ENCODE measurements at regions not wholly inside any gene's neighbourhood (a gene's known extent, or its start where the extent isn't known, plus 50 kb on each side); places are given as distances from the start of the nearest gene placed in this dataset.
"Not testable (repeated sequence)": the region's sequence is repeated elsewhere in the genome, so short reads cannot be mapped to it uniquely, and the experiment has no call there.

- no peaks in the 10 kb centered on the region for H3K36me3 ChIP-seq
- H3K27me3 ChIP-seq, result no peaks in the 10 kb centered on the region
- H3K4me1 ChIP-seq, result no peaks in the 10 kb centered on the region
- peaks cover 33% of the 10 kb centered on the region for H3K9me3 ChIP-seq
- H3K27ac ChIP-seq, result no peak overlapping the region
- no peak overlapping the region for H3K9ac ChIP-seq
- TF ChIP-seq Cebpa-rat (IDR thresholded peaks at IDR 0.05), result no peak
- no peak overlapping the region for H3K4me3 ChIP-seq
- no peaks in the 10 kb centered on the region for H4K20me1 ChIP-seq
- H3K4me2 ChIP-seq, result no peak overlapping the region
Observed at GRCh38 chr4:159926871-159927270, 824.0 kb downstream of the RAPGEF2 start.

DNA sequence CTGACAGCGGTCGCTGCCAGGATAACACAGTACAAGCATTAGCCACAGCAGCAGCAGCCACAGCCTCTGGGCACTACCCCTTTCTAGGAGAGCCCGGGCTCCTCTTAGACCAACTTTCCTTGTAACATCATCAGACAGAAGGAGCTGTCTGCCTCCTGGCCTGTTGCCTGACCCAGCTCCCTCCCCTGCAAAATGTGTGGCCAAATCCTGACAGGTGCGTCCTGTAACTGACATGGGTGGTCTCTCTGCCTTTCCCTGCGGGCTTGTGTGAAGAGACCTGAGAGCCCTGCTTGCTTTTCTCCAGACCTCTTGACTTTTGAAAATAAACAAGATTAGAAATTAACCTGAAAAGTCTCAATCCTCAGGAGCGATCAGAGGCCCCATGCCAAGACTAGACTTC is 824.9 kb downstream of the RAPGEF2 start:
- H3K27me3 ChIP-seq, result no peaks in the 10 kb centered on the region
- H3K4me1 ChIP-seq, result no peaks in the 10 kb centered on the region
- H4K20me1 ChIP-seq, result no peaks in the 10 kb centered on the region
- no peak overlapping the region for H3K4me2 ChIP-seq
- H3K9me3 ChIP-seq, result peaks cover 33% of the 10 kb centered on the region
- no peak overlapping the region for H3K4me3 ChIP-seq
- TF ChIP-seq Cebpa-rat (IDR thresholded peaks at IDR 0.05), result no peak
- H3K27ac ChIP-seq, result no peak overlapping the region
- no peaks in the 10 kb centered on the region for H3K36me3 ChIP-seq
- no peak overlapping the region for H3K9ac ChIP-seq

DNA sequence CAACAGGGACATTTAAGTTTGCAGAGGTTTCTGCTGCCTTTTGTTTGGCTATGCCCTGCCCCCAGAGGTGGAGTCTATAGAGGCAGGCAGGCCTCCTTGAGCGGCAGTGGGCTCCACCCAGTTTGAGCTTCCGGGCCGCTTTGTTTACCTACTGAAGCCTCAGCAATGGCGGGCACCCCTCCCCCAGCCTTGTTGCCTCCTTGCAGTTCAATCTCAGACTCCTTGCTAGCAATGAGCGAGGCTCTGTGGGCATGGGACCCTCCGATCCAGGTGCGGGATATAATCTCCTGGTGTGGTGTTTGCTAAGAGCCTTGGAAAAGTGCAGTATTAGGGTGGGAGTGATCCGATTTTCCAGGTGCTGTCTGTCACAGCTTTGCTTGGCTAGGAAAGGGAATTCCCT is 831.7 kb downstream of the RAPGEF2 start:
- not testable (repeated sequence) for H3K27ac ChIP-seq, H3K4me3 ChIP-seq, H3K9ac ChIP-seq, H3K4me2 ChIP-seq, H3K4me1 ChIP-seq, H3K36me3 ChIP-seq, H4K20me1 ChIP-seq, H3K27me3 ChIP-seq
- H3K9me3 ChIP-seq, result peaks cover 18% of the 10 kb centered on the region

GRCh38 chr4:159937595-159937994 is 834.7 kb downstream of the RAPGEF2 start:
- no peaks in the 10 kb centered on the region for H4K20me1 ChIP-seq
- no peak overlapping the region for H3K4me3 ChIP-seq
- TF ChIP-seq Cebpa-rat (IDR thresholded peaks at IDR 0.05), result no peak
- H3K36me3 ChIP-seq, result no peaks in the 10 kb centered on the region
- no peak overlapping the region for H3K4me2 ChIP-seq
- no peaks in the 10 kb centered on the region for H3K27me3 ChIP-seq
- peaks cover 21% of the 10 kb centered on the region for H3K9me3 ChIP-seq
- no peak overlapping the region for H3K9ac ChIP-seq
- no peak overlapping the region for H3K27ac ChIP-seq
- no peaks in the 10 kb centered on the region for H3K4me1 ChIP-seq

- H3K4me2 ChIP-seq, H3K27ac ChIP-seq, H3K4me1 ChIP-seq, H3K36me3 ChIP-seq, H3K27me3 ChIP-seq, H3K9ac ChIP-seq, H4K20me1 ChIP-seq, H3K4me3 ChIP-seq: not testable (repeated sequence)
- H3K9me3 ChIP-seq, result peaks cover 11% of the 10 kb centered on the region
Observed at GRCh38 chr4:159939681-159940080, 836.8 kb downstream of the RAPGEF2 start.

DNA sequence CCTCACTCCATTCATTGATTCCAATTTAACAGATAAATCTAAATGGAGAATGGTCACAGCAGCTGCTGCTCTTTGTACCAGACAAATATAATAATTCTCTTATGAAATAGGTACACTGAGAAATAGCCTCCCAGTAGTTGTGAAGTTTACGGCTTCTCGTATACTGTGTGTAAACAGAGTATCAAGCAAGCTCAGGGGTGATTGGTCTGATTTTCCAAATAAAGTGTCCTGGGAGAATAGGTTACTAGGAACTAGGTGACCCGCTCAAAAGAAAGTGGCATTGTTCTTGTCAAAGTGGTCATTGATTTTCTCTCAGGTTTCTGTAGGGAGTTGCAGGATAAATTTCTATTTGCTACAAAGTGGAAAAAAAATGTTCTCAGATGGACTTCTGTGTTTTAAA is 838.2 kb downstream of the RAPGEF2 start:
- no peaks in the 10 kb centered on the region for H4K20me1 ChIP-seq
- H3K9me3 ChIP-seq, result peaks cover 4% of the 10 kb centered on the region; the same call in 1 of the 2 replicates
- H3K36me3 ChIP-seq, result no peaks in the 10 kb centered on the region
- H3K27me3 ChIP-seq, result no peaks in the 10 kb centered on the region
- H3K4me2 ChIP-seq, result no peak overlapping the region
- H3K9ac ChIP-seq, result no peak overlapping the region
- no peak for TF ChIP-seq Cebpa-rat (IDR thresholded peaks at IDR 0.05)
- H3K4me1 ChIP-seq, result no peaks in the 10 kb centered on the region
- no peak overlapping the region for H3K27ac ChIP-seq
- H3K4me3 ChIP-seq, result no peak overlapping the region

- H3K4me2 ChIP-seq, result no peak overlapping the region
- H3K9ac ChIP-seq, result no peak overlapping the region
- no peak for TF ChIP-seq Cebpa-rat (IDR thresholded peaks at IDR 0.05)
- H3K27me3 ChIP-seq, result no peaks in the 10 kb centered on the region
- H3K27ac ChIP-seq, result no peak overlapping the region
- H3K36me3 ChIP-seq, result no peaks in the 10 kb centered on the region
- no peaks in the 10 kb centered on the region for H4K20me1 ChIP-seq
- peaks cover 4% of the 10 kb centered on the region; the same call in 1 of the 2 replicates for H3K9me3 ChIP-seq
- H3K4me1 ChIP-seq, result no peaks in the 10 kb centered on the region
- H3K4me3 ChIP-seq, result no peak overlapping the region
Observed at GRCh38 chr4:159944477-159944876, 841.6 kb downstream of the RAPGEF2 start.

GRCh38 chr4:159946983-159947615 is 844.2 kb downstream of the RAPGEF2 start:
- Histone ChIP-seq H3K4me2 (no peak overlapping the region), H3K4me1 (no peaks in the 10 kb centered on the region), H3K9me3 (no peaks in the 10 kb centered on the region), H3K27me3 (no peaks in the 10 kb centered on the region), H3K4me3 (no peak overlapping the region), H3K36me3 (no peaks in the 10 kb centered on the region), H4K20me1 (no peaks in the 10 kb centered on the region), H3K27ac (no peak overlapping the region), H3K9ac (no peak overlapping the region)
- no peak for TF ChIP-seq Cebpa-rat (IDR thresholded peaks at IDR 0.05)

- Histone ChIP-seq H3K4me1 (no peaks in the 10 kb centered on the region), H4K20me1 (no peaks in the 10 kb centered on the region), H3K27me3 (no peaks in the 10 kb centered on the region), H3K36me3 (no peaks in the 10 kb centered on the region), H3K9ac (no peak overlapping the region), H3K4me2 (no peak overlapping the region), H3K4me3 (no peak overlapping the region), H3K27ac (no peak overlapping the region), H3K9me3 (no peaks in the 10 kb centered on the region)
- TF ChIP-seq Cebpa-rat (IDR thresholded peaks at IDR 0.05), result no peak
Observed at GRCh38 chr4:159950707-159951106, 847.8 kb downstream of the RAPGEF2 start.

GRCh38 chr4:159966746-159967145 is 863.9 kb downstream of the RAPGEF2 start:
- Histone ChIP-seq H4K20me1 (no peaks in the 10 kb centered on the region), H3K4me1 (no peaks in the 10 kb centered on the region), H3K4me2 (no peak overlapping the region), H3K27ac (no peak overlapping the region), H3K9ac (no peak overlapping the region), H3K4me3 (no peak overlapping the region), H3K36me3 (no peaks in the 10 kb centered on the region), H3K9me3 (no peaks in the 10 kb centered on the region), H3K27me3 (no peaks in the 10 kb centered on the region)
- TF ChIP-seq Cebpa-rat (IDR thresholded peaks at IDR 0.05), result no peak

DNA sequence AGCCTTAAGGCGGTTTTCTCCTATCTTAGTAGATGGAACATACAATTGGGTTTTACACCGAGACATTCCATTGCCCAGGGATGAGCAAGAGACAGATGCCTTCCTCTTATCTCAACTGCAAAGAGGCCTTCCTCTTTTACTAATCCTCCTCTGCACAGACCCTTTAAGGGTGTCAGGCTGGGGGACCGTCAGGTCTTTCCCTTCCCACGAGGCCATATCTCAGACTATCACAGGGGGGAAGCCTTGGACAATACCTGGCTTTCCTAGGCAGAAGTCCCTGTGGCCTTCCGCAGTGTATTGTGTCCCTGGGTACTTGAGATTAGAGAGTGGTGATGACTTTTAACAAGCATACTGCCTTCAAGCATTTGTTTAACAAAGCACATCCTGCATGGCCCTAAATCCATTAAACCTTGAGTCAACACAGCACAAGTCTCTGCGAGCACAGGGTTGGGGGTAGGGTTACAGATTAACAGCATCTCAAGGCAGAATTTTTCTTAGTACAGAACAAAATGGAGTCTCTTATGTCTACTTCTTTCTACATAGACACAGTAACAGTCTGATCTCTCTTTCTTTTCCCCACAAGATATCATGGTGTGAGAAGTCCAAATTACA is 874.1 kb downstream of the RAPGEF2 start:
- H4K20me1 ChIP-seq, H3K27me3 ChIP-seq, H3K27ac ChIP-seq, H3K4me1 ChIP-seq, H3K36me3 ChIP-seq, H3K9me3 ChIP-seq, H3K4me3 ChIP-seq, H3K4me2 ChIP-seq, H3K9ac ChIP-seq: not testable (repeated sequence)

Measured in BLaER1 (cell line).